ENCODE measurements at regions not wholly inside any gene's neighbourhood (a gene's known extent, or its start where the extent isn't known, plus 50 kb on each side); places are given as distances from the start of the nearest gene placed in this dataset.
"Not testable (repeated sequence)": the region's sequence is repeated elsewhere in the genome, so short reads cannot be mapped to it uniquely, and the experiment has no call there.

DNA sequence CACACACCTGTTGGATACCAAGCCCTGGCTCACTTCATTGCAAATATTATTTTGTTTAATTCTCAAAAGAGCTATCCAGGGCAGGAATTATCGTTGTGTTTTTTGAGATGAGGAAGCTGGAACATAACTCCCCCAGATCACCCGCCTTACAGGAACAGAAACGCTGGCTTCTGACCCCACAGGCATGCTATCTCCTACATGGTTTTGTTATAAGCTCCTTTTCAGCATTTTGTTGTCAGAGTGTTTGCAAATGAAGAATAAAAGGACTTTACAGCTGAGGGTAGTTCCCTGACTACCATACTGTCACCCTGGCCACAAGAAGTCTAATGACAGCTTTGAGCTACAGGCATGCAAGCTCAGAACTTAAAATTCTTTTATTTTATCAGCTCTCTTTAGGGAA, 62.0 kb upstream of the MRPS9 start:
- WGBS, 2 donors = 79 to 88% methylated on average over 3 of the region's 3 CpGs
- no peaks in the 10 kb centered on the region for H3K36me3 ChIP-seq
- no peak overlapping the region for H3K27ac ChIP-seq
- H3K9me3 ChIP-seq = no peaks in the 10 kb centered on the region
- intact Hi-C loops (cut with DNase I) = no loop called here
- no peaks in the 10 kb centered on the region for H3K27me3 ChIP-seq
- DNase-seq = no peak
- no peak overlapping the region for H3K4me3 ChIP-seq (replicated peaks in 1 of 3)
- TF ChIP-seq, protein P1, sequence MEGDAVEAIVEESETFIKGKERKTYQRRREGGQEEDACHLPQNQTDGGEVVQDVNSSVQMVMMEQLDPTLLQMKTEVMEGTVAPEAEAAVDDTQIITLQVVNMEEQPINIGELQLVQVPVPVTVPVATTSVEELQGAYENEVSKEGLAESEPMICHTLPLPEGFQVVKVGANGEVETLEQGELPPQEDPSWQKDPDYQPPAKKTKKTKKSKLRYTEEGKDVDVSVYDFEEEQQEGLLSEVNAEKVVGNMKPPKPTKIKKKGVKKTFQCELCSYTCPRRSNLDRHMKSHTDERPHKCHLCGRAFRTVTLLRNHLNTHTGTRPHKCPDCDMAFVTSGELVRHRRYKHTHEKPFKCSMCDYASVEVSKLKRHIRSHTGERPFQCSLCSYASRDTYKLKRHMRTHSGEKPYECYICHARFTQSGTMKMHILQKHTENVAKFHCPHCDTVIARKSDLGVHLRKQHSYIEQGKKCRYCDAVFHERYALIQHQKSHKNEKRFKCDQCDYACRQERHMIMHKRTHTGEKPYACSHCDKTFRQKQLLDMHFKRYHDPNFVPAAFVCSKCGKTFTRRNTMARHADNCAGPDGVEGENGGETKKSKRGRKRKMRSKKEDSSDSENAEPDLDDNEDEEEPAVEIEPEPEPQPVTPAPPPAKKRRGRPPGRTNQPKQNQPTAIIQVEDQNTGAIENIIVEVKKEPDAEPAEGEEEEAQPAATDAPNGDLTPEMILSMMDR (IDR thresholded peaks at IDR 0.05) = no peak
- no peak for TF ChIP-seq POLR2A (IDR thresholded peaks at IDR 0.05)
- no peaks in the 10 kb centered on the region for H3K4me1 ChIP-seq

DNA sequence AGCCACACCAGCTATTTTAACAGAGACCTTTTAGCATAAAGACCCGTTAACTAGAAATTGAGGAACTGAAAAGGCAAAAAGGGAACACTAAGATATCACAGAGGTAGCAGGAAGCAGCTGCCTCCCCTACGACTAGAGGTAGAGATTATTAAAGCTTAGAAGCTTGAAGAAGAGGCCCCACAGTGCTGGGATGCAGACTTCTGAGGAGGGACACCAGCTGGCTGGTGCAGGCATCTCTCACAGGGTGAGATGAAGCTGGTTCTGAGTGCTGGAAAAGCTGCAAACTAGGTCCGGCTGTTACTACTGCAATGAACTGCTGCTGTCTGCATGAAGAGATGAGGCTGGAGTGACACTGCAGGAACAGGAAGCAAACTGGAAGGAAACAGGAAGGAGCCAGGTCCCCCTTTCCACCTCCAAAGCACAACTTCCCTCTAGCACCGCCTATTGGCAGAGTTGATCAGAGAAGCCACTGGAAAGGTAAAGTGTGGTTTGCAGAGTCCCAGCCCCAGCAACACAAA, 61.2 kb upstream of the MRPS9 start:
- DNase-seq = no peak
- TF ChIP-seq, protein P1 (IDR thresholded peaks at IDR 0.05) = no peak
- TF ChIP-seq POLR2A (IDR thresholded peaks at IDR 0.05) = no peak
- H3K36me3 ChIP-seq = no peaks in the 10 kb centered on the region
- H3K27ac ChIP-seq = no peak overlapping the region
- H3K27me3 ChIP-seq = no peaks in the 10 kb centered on the region
- no peaks in the 10 kb centered on the region for H3K4me1 ChIP-seq
- H3K9me3 ChIP-seq = no peaks in the 10 kb centered on the region
- 69 to 70% methylated on average over 4 of the region's 4 CpGs for WGBS, 2 donors
- intact Hi-C loops (cut with DNase I) = no loop called here
- H3K4me3 ChIP-seq (replicated peaks in 1 of 3) = no peak overlapping the region

DNA sequence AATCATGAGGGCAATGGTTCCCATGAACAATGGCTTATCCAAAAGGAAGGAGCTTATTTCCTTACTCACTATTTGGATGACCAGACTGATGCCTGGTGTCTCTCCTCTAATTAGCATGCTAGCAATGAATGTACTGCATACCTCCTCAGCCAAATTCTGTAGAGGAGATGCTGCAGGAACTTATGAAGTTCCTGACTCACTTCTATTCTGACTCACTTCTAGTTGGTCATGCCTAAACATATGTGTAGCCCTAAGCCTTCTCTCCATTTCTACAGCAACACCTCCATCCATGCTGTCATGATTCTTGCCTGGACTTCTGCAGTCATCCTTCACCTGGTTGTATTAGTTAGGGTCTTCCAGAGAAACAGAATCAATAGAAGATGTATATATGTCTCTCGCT, 59.9 kb upstream of the MRPS9 start:
- no peaks in the 10 kb centered on the region for H3K36me3 ChIP-seq
- TF ChIP-seq POLR2A (IDR thresholded peaks at IDR 0.05) = no peak
- TF ChIP-seq, protein P1 (IDR thresholded peaks at IDR 0.05) = no peak
- H3K4me1 ChIP-seq = no peaks in the 10 kb centered on the region
- intact Hi-C loops (cut with DNase I) = no loop called here
- DNase-seq = no peak
- WGBS, 2 donors = 94 to 97% methylated on average over 1 of the region's 1 CpG
- no peaks in the 10 kb centered on the region for H3K27me3 ChIP-seq
- no peaks in the 10 kb centered on the region for H3K9me3 ChIP-seq
- H3K27ac ChIP-seq = no peak overlapping the region
- no peak overlapping the region for H3K4me3 ChIP-seq (replicated peaks in 1 of 3)

GRCh38 chr2:104979786-104980185, 58.1 kb upstream of the MRPS9 start:
- H3K27ac ChIP-seq; H3K36me3 ChIP-seq; DNase-seq; H3K4me1 ChIP-seq; H3K9me3 ChIP-seq; H3K4me3 ChIP-seq (replicated peaks in 1 of 3); intact Hi-C loops (cut with DNase I); H3K27me3 ChIP-seq: not testable (repeated sequence)
- WGBS, 2 donors = 55 to 61% methylated on average over 6 of the region's 6 CpGs

DNA sequence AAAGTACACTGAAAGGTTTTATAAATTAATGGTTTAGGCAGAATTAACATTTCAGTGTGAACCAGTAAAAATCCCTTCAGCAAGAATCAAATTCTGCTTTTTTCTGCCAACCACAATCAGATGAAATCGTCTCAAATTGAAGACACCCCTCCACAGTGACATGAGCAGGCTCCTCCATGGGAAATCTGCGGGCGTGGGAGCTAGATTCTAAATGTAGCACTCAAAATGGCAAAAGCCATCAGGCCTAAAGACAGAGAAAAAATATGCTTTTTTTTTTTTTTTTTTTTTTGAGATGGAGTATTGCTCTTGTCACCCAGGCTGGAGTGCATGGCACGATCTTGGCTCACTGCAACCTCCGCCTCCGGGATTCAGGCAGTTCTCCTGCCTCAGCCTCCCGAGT, 55.8 kb upstream of the MRPS9 start:
- DNase-seq = no peak
- Histone ChIP-seq H3K9me3 (no peaks in the 10 kb centered on the region), H3K4me1 (no peaks in the 10 kb centered on the region), H3K36me3 (no peaks in the 10 kb centered on the region), H3K27ac (no peak overlapping the region), H3K27me3 (no peaks in the 10 kb centered on the region), H3K4me3 (replicated peaks in 1 of 3) (no peak overlapping the region)
- TF ChIP-seq, protein P1 (IDR thresholded peaks at IDR 0.05) = no peak
- TF ChIP-seq POLR2A (IDR thresholded peaks at IDR 0.05) = no peak
- WGBS, 2 donors = 90 to 93% methylated on average over 7 of the region's 7 CpGs
- intact Hi-C loops (cut with DNase I) = no loop called here

Measured in thyroid gland (tissue), 4 donors.